ENCODE measurements at regions not wholly inside any gene's neighbourhood (a gene's known extent, or its start where the extent isn't known, plus 50 kb on each side); places are given as distances from the start of the nearest gene placed in this dataset.

GRCh38 chr3:6088433-6088832 is 772.5 kb upstream of the GRM7 start:
- Histone ChIP-seq H3K4me1 (ENCODE audit: control insufficient read depth in 1 of 2, insufficient read depth in 2 of 2, low read length in 2 of 2) (no peaks in the 10 kb centered on the region), H3K4me3 (replicated peaks in 1 of 3; ENCODE audit: low read depth in 2 of 3, low read length in 3 of 3) (no peak overlapping the region), H3K27ac (ENCODE audit: low read depth in 1 of 2, low read length in 2 of 2) (no peak overlapping the region), H2AFZ (ENCODE audit: insufficient read depth, low read depth, low read length, poor library complexity, severe bottlenecking) (no peak overlapping the region), H3K79me2 (ENCODE audit: insufficient read depth, low read length) (no peaks in the 10 kb centered on the region), H3K9ac (ENCODE audit: insufficient read depth, low read length, poor library complexity, severe bottlenecking) (no peak overlapping the region), H3K27me3 (ENCODE audit: control insufficient read depth in 2 of 2, insufficient read depth in 2 of 2, low read length in 2 of 2) (no peaks in the 10 kb centered on the region), H4K20me1 (ENCODE audit: insufficient read depth, low read length) (no peaks in the 10 kb centered on the region), H3K4me2 (replicated peaks; ENCODE audit: extremely low read depth, low read length, poor library complexity, severe bottlenecking) (no peak overlapping the region), H3K9me3 (replicated peaks in 1 of 2; ENCODE audit: control insufficient read depth in 1 of 2, insufficient read depth in 1 of 2, low read length in 2 of 2) (peaks cover 5% of the 10 kb centered on the region in 2 donors), H3K36me3 (replicated peaks in 1 of 2; ENCODE audit: control insufficient read depth in 1 of 2, insufficient read depth in 2 of 2, low read length in 2 of 2) (no peaks in the 10 kb centered on the region)
- H3K27ac Mint-ChIP-seq = no peak overlapping the region
- H3K4me3 Mint-ChIP-seq = no peak overlapping the region
- no peaks in the 10 kb centered on the region for H3K36me3 Mint-ChIP-seq
- 83% methylated on average over 1 of the region's 2 CpGs for WGBS (ENCODE audit: insufficient coverage)
- peaks cover 0 to 10% (median 3%) of the 10 kb centered on the region in 7 donors for H3K9me3 Mint-ChIP-seq
- H3K4me1 Mint-ChIP-seq = no peaks in the 10 kb centered on the region
- H3K27me3 Mint-ChIP-seq (ENCODE audit: low read depth in 3 of 3) = peaks cover 0 to 1% (median 0%) of the 10 kb centered on the region in 3 donors
- TF ChIP-seq CTCF (IDR thresholded peaks at IDR 0.05) = no peak
- intact Hi-C loops (cut with micrococcal nuclease) = no loop called here
- no peak for DNase-seq

GRCh38 chr3:6089780-6090179 is 771.1 kb upstream of the GRM7 start:
- H3K9me3 Mint-ChIP-seq = peaks cover 0 to 10% (median 4%) of the 10 kb centered on the region in 7 donors
- no peak overlapping the region for H3K4me3 Mint-ChIP-seq
- Histone ChIP-seq H2AFZ (ENCODE audit: insufficient read depth, low read depth, low read length, poor library complexity, severe bottlenecking) (no peak overlapping the region), H3K36me3 (replicated peaks in 1 of 2; ENCODE audit: control insufficient read depth in 1 of 2, insufficient read depth in 2 of 2, low read length in 2 of 2) (no peaks in the 10 kb centered on the region), H3K4me3 (replicated peaks in 1 of 3; ENCODE audit: low read depth in 2 of 3, low read length in 3 of 3) (no peak overlapping the region), H3K79me2 (ENCODE audit: insufficient read depth, low read length) (no peaks in the 10 kb centered on the region), H3K4me1 (ENCODE audit: control insufficient read depth in 1 of 2, insufficient read depth in 2 of 2, low read length in 2 of 2) (no peaks in the 10 kb centered on the region), H3K27ac (ENCODE audit: low read depth in 1 of 2, low read length in 2 of 2) (no peak overlapping the region), H4K20me1 (ENCODE audit: insufficient read depth, low read length) (no peaks in the 10 kb centered on the region), H3K9me3 (replicated peaks in 1 of 2; ENCODE audit: control insufficient read depth in 1 of 2, insufficient read depth in 1 of 2, low read length in 2 of 2) (peaks cover 0 to 3% of the 10 kb centered on the region in 2 donors), H3K27me3 (ENCODE audit: control insufficient read depth in 2 of 2, insufficient read depth in 2 of 2, low read length in 2 of 2) (no peaks in the 10 kb centered on the region), H3K4me2 (replicated peaks; ENCODE audit: extremely low read depth, low read length, poor library complexity, severe bottlenecking) (no peak overlapping the region), H3K9ac (ENCODE audit: insufficient read depth, low read length, poor library complexity, severe bottlenecking) (no peak overlapping the region)
- intact Hi-C loops (cut with micrococcal nuclease) = no loop called here
- no peak overlapping the region for H3K27ac Mint-ChIP-seq
- no peak for TF ChIP-seq CTCF (IDR thresholded peaks at IDR 0.05)
- H3K27me3 Mint-ChIP-seq (ENCODE audit: low read depth in 3 of 3) = peaks cover 0 to 1% (median 0%) of the 10 kb centered on the region in 3 donors
- 80% methylated on average over 2 of the region's 5 CpGs for WGBS (ENCODE audit: insufficient coverage)
- no peaks in the 10 kb centered on the region for H3K36me3 Mint-ChIP-seq
- no peak for DNase-seq
- H3K4me1 Mint-ChIP-seq = no peaks in the 10 kb centered on the region
